ENCODE measurements at regions not wholly inside any gene's neighbourhood (a gene's known extent, or its start where the extent isn't known, plus 50 kb on each side); places are given as distances from the start of the nearest gene placed in this dataset.
"Not testable (repeated sequence)": the region's sequence is repeated elsewhere in the genome, so short reads cannot be mapped to it uniquely, and the experiment has no call there.

DNA sequence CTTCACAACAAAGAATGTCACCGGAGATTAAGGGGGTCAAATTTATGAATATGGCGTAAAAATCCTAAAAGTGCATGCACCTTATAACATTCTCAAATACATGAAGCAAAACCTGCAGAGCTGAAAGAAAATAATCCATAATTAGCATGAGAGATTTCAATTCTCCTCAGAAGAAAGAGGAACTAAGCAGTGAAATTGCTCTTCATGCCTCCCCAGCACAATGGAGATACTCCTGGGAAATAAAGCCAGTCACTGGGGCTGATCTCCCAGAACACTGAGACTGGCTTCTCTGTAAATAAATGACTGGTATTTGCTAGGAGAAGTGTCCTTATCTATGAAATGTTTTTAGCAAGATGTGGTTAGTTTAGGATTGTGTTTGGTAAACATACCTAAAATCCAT is 68.1 kb downstream of the GOLGA6L6 start:
- not testable (repeated sequence) for DNase-seq, H3K36me3 Mint-ChIP-seq, H3K4me3 Mint-ChIP-seq, H3K9me3 Mint-ChIP-seq, H3K27me3 Mint-ChIP-seq, H3K27ac Mint-ChIP-seq, H3K4me1 Mint-ChIP-seq

DNA sequence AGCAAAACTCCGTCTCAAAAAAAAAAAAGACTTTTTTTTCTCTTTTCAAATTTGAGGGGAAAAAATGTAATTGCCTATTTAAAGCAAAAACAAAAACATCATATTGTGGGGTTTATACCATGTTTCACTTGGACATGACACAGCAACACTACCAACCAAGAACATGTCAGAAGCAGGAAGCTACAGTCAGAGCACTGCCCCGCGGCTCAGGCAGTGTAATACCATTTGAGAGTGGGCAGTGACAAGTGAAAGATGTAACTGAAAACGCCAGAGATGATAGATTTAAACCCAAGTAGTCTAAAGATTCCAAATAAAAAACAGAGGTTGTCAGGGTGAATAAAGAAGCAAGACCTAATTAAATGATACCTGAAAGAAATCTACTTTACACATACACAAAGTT is 68.6 kb downstream of the GOLGA6L6 start:
- H3K27ac Mint-ChIP-seq, DNase-seq, H3K4me3 Mint-ChIP-seq: not testable (repeated sequence)

DNA sequence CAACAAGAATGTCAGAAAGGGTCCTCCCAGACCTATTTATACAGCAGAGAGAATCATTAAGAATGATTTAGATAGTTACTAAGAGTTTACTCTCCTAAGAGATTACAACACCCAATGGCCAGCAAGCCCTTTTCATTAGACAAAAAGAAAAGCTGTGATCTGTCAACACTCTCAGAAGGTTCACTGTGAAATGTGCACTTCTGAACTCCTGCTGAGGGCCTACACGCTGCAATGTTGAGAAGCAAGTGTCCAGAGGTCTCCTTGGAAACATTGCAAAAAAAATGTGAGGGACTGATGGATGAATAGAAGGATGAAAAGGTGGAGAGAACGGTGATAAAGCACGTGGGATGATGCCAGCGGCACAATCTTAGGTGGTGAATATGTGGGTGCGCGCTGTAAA is 70.8 kb downstream of the GOLGA6L6 start:
- H3K9me3 Mint-ChIP-seq, H3K27me3 Mint-ChIP-seq, H3K27ac Mint-ChIP-seq, H3K4me1 Mint-ChIP-seq, DNase-seq, H3K4me3 Mint-ChIP-seq, H3K36me3 Mint-ChIP-seq: not testable (repeated sequence)

More for the DNA sequence above, 68.6 kb downstream of the GOLGA6L6 start:
- H3K4me1 Mint-ChIP-seq, H3K27me3 Mint-ChIP-seq, H3K9me3 Mint-ChIP-seq, H3K36me3 Mint-ChIP-seq: not testable (repeated sequence)

DNA sequence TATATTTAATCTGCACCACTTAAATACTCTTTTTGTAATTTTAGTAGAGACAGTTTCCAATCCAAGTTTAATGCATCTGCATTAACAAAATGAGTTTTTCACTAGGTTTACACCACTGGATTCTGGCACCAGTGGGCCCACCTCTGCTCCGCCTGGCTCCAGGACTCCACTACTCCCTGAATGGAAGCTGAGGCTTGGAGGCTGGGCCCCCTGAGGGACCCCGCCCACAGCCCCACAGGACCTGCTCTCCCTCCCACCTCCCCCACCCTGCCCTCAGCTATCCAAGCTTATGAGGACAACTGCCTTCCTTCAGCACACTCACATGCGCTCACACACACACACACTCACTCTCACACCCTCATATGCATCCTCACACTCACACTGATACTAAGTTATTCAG is 100.5 kb downstream of the GOLGA6L6 start:
- not testable (repeated sequence) for H3K9me3 Mint-ChIP-seq, H3K4me3 Mint-ChIP-seq, H3K27ac Mint-ChIP-seq

DNA sequence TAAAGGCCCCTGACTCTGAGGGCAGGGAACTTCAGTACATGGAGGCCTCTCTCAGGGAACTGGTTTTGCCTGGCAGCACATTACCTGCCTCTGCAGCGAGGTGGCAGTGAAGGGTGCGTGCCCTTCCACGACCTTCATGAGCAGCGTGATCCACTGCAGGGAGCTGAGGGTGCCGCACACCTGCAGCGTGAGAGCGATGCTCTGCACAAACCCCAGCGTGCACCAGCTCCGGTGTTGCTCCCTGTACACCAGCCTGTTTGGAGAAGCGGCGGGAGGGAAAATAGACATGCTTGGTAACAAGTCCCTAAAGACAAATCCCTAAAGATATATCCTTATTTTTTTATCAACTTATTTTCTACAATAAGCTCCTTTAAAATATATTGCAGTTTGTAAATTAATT is 101.2 kb downstream of the GOLGA6L6 start:
- H3K36me3 Mint-ChIP-seq, H3K4me3 Mint-ChIP-seq, H3K4me1 Mint-ChIP-seq, H3K27ac Mint-ChIP-seq, DNase-seq, H3K27me3 Mint-ChIP-seq, H3K9me3 Mint-ChIP-seq: not testable (repeated sequence)

More for the DNA sequence above, 100.5 kb downstream of the GOLGA6L6 start:
- DNase-seq, H3K4me1 Mint-ChIP-seq, H3K27me3 Mint-ChIP-seq, H3K36me3 Mint-ChIP-seq: not testable (repeated sequence)

DNA sequence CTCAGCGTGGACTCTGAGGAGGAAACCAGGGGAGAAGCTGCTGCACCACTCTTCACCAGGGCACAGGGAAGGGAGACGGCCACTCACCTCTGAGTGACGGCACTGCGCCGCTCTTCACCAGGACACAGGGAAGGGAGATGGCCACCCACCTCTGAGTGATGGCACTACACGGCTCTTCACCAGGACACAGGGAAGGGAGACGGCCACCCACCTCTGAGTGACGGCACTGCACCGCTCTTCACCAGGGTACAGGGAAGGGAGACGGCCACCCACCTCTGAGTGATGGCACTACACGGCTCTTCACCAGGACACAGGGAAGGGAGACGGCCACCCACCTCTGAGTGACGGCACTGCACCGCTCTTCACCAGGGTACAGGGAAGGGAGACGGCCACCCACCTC is 102.5 kb downstream of the GOLGA6L6 start:
- not testable (repeated sequence) for H3K27me3 Mint-ChIP-seq, H3K27ac Mint-ChIP-seq, DNase-seq, H3K9me3 Mint-ChIP-seq, H3K4me3 Mint-ChIP-seq, H3K36me3 Mint-ChIP-seq, H3K4me1 Mint-ChIP-seq

DNA sequence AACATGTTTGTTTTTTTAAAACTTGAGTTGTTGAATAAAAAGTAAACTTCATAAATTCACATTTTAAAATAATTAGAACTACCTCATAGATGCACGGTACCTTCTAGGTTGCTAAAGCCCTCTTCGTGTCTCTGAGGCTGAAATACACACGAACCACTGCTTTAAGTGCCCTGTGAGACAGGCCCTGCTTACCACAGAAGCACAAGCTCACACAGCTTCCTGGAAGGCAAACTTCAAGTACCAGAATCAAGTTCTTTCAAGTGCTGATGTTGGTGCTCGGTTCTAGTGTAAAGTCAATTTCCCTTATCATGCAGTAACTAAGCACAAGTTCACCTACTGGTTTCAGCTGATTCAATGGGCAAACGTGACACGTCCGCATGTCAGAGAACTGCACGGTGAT is 103.3 kb downstream of the GOLGA6L6 start:
- not testable (repeated sequence) for H3K36me3 Mint-ChIP-seq, DNase-seq, H3K4me3 Mint-ChIP-seq, H3K9me3 Mint-ChIP-seq, H3K4me1 Mint-ChIP-seq, H3K27me3 Mint-ChIP-seq, H3K27ac Mint-ChIP-seq

DNA sequence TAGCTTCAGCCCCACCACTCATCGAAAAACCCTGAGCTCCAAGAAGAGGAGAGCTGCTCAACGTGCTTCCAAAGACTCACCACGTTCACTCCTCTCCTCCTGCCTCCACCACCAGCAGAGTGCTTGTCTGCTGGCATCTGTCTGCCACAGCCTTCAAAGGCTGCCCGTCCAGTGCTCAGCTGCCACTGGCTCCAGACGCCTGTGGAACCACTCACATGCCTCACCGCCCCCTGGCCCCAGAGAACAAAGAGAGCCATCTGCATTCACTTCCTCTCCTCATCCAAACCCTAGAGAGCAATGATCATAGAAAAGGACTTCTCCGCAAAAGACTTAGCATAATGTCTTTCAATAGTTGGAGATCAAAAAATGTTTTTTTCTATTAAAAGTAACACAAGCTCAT is 108.1 kb downstream of the GOLGA6L6 start:
- not testable (repeated sequence) for H3K4me3 Mint-ChIP-seq, DNase-seq, H3K36me3 Mint-ChIP-seq, H3K27ac Mint-ChIP-seq, H3K4me1 Mint-ChIP-seq, H3K9me3 Mint-ChIP-seq, H3K27me3 Mint-ChIP-seq

DNA sequence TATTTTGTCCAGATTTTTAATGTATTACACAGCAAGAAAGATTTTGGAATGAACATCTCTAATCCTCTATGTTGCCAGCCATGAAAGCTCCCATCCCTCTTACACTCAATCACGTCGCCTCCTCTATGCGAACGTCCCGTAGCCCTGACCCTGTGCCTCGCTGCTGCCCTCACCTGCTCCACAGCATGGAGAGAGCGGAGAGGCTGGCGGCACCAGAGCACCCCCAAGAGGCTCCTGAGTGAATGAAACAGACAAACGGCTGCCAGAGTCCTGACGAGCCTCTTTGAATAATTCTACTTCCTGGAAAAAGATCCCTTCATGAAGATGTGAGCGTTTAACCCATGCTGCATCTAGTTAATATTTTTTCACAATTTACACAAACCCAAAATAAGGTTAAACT is 111.1 kb downstream of the GOLGA6L6 start:
- not testable (repeated sequence) for DNase-seq, H3K4me1 Mint-ChIP-seq, H3K4me3 Mint-ChIP-seq, H3K27ac Mint-ChIP-seq, H3K36me3 Mint-ChIP-seq, H3K9me3 Mint-ChIP-seq, H3K27me3 Mint-ChIP-seq

DNA sequence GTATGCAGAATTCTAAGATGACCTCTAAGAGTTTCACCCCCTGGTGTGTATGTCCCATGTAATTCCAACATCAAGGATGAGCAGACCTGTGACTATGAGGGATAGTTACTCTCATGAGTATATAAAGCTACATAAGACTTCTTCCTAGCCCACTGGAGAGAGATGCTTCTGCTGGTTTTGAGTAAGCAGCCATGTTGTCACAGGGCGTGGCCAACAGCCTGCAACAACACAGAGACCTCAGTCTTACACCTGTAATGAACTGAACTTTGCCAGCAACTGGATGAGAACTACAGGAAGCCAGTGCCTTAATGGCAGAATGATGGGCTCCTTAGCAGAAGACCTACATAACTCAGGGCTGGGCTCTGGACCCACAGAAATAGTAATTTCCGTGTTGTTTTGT is 120.9 kb downstream of the GOLGA6L6 start:
- peaks cover 11% of the 10 kb centered on the region for H3K27me3 Mint-ChIP-seq
- not testable (repeated sequence) for H3K9me3 Mint-ChIP-seq, DNase-seq, H3K27ac Mint-ChIP-seq, H3K4me3 Mint-ChIP-seq, H3K36me3 Mint-ChIP-seq, H3K4me1 Mint-ChIP-seq

DNA sequence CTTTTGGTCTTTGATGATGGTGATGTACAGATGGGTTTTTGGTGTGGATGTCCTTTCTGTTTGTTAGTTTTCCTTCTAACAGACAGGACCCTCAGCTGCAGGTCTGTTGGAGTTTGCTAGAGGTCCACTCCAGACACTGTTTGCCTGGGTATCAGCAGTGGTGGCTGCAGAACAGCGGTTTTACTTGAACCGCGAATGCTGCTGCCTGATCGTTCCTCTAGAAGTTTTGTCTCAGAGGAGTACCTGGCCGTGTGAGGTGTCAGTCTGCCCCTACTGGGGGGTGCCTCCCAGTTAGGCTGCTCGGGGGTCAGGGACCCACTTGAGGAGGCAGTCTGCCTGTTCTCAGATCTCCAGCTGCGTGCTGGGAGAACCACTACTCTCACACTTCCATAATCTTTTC is 125.0 kb downstream of the GOLGA6L6 start:
- H3K9me3 Mint-ChIP-seq = peaks cover 11% of the 10 kb centered on the region
- H3K27me3 Mint-ChIP-seq = peaks cover 23% of the 10 kb centered on the region
- DNase-seq, H3K36me3 Mint-ChIP-seq, H3K4me3 Mint-ChIP-seq, H3K27ac Mint-ChIP-seq, H3K4me1 Mint-ChIP-seq: not testable (repeated sequence)

DNA sequence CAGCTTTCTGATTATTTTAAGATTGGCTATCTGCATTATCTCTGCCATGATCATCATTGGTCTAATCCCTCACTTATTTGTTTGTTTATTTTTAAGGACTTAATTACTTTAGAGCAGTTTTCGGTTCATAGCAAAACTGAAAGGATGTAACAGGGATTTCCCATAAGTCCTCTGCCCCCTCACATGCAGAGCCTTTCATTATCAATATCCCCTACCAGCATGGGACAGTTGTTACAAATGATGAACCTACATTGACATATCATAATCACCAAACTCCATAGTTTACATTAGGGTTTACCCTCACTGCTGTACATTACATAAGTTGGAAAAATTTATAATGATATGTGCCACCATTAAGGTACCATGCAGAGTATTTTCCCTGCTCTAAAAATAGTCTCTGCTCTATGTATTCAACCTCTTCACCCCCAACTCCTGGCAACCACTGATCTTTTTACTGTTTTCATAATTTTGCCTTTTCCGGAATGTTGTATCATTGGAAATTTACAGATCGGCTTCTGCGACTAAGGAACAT is 131.9 kb downstream of the GOLGA6L6 start:
- H3K36me3 Mint-ChIP-seq, H3K27me3 Mint-ChIP-seq, DNase-seq, H3K4me3 Mint-ChIP-seq, H3K27ac Mint-ChIP-seq, H3K9me3 Mint-ChIP-seq, H3K4me1 Mint-ChIP-seq: not testable (repeated sequence)

DNA sequence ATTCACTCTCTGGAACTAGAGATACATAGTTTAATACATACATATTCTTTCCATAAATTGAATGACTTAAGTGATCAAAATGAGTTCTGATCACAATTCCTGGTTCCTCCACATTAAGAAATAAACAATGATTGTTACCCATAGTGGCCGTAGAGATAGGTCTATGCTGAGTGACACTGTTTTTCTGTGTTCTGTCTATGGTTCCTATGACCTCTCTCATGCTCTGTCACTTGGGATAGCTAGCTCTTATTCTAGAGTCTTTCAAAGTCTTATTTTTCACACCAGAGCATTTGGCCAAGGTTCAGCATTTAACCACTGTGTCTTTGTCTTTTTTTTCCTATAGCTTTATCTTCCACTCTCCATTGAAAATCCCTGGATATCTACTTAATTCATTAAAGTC is 132.4 kb downstream of the GOLGA6L6 start:
- no peaks in the 10 kb centered on the region for H3K36me3 Mint-ChIP-seq
- peaks cover 6% of the 10 kb centered on the region for H3K9me3 Mint-ChIP-seq
- no peak overlapping the region for H3K4me3 Mint-ChIP-seq
- DNase-seq = no peak
- no peaks in the 10 kb centered on the region for H3K4me1 Mint-ChIP-seq
- no peaks in the 10 kb centered on the region for H3K27me3 Mint-ChIP-seq
- no peak overlapping the region for H3K27ac Mint-ChIP-seq

DNA sequence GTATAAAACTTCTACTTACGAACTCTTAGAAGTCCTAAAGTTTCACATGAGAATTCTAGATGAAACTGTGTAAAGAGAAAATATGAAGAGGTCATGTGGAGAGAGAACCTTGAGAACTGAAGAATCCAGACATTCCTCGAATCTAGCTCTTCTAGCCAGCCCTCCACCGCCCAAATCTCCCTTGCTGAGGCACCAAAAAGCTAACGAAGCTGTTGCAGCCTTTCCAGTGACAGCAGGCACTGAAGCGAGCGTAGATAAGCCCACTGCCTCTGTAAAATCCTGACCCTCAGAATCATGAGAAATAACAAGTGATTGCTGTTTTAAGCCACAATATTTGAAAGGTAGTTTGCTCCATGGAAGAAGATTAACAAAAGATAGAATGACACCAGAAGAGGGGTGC is 134.0 kb downstream of the GOLGA6L6 start:
- no peak for DNase-seq
- Mint-ChIP-seq H3K4me3 (no peak overlapping the region), H3K4me1 (no peaks in the 10 kb centered on the region), H3K9me3 (peaks cover 4% of the 10 kb centered on the region), H3K36me3 (no peaks in the 10 kb centered on the region), H3K27ac (no peak overlapping the region), H3K27me3 (no peaks in the 10 kb centered on the region)

DNA sequence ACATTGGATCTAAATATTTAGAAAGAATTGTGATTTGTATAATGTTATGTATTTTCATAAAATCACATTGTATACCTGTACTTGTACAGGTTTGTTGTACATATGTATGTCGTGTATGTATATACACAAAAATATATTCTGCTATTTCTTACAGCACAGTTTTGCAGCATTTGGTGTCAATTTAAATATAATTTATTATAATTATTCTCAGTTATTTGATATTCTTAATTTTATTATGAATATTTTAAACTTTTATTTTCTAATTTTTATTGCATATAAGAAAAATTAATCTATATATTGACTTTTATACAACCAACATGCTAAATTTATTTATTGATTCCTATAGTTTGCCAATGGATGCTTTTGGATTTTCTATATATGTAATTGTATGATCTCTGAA is 137.0 kb downstream of the GOLGA6L6 start:
- not testable (repeated sequence) for H3K27me3 Mint-ChIP-seq, DNase-seq, H3K36me3 Mint-ChIP-seq, H3K4me1 Mint-ChIP-seq, H3K27ac Mint-ChIP-seq, H3K9me3 Mint-ChIP-seq, H3K4me3 Mint-ChIP-seq

DNA sequence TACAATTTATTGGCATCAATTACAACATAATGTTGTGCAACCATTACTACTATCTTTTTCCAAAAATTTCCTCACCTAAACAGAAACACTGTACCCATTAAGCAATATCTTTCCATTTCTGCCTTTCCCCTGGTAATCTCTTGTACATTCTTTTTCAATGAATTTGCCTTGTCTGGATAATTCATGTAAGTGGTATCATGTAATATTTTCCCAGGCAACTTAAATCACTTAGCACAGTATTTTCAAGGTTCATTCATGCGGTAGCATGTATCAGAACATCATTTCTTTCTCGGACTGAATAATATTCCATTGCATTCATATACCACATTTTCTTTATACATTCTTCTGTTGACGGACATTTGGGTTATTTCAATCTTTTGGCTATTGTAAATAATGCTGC is 139.0 kb downstream of the GOLGA6L6 start:
- H3K27ac Mint-ChIP-seq = not testable (repeated sequence)

DNA sequence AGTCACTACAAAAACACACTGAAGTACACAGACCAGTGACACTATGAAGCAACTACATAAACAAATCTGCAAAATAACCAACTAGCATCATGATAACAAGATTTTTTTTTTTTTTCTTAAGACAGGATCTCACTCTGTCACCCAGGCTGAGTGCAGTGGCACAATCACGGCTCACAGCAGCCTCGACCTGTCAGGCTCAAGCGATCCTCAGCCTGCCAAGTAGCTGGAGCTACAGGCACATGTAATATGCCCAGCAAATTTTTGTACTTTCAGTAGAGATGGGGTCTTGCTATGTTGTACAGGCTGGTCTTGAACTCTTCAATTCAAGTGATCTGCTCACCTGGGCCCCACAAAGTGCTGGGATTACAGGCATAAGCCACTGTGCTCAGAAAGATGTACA is 140.5 kb downstream of the GOLGA6L6 start:
- DNase-seq, H3K36me3 Mint-ChIP-seq, H3K4me3 Mint-ChIP-seq, H3K4me1 Mint-ChIP-seq, H3K27me3 Mint-ChIP-seq, H3K9me3 Mint-ChIP-seq, H3K27ac Mint-ChIP-seq: not testable (repeated sequence)

More for the DNA sequence above, 139.0 kb downstream of the GOLGA6L6 start:
- H3K36me3 Mint-ChIP-seq, DNase-seq, H3K4me3 Mint-ChIP-seq, H3K27me3 Mint-ChIP-seq, H3K9me3 Mint-ChIP-seq, H3K4me1 Mint-ChIP-seq: not testable (repeated sequence)

All from activated naive CD8-positive, alpha-beta T cell treated with anti-CD3 and anti-CD28 coated beads for 36 hours (primary cell).